SK-N-SH treated with all-trans-retinoic acid at 6 μM for 48 hours (cell line): ENCODE measurements at regions not wholly inside any gene's neighbourhood (a gene's known extent, or its start where the extent isn't known, plus 50 kb on each side); places are given as distances from the start of the nearest gene placed in this dataset.

Experiments
- ATAC-seq: fragments of 200-7000 bp; cut with Tn5 transposase; 3 replicates; pipeline ENCODE4 v1.9.1; 2020; ENCODE audit warnings: mild to moderate bottlenecking, moderate library complexity
- ARNTL ChIP-seq: fragments of 450-650 bp; formaldehyde crosslinking; IDR thresholded peaks from 2 replicates; pipeline ENCODE4 v1.5.0; 2020; ENCODE audit warnings: low read depth, mild to moderate bottlenecking, moderate library complexity, borderline replicate concordance
- CREB5 ChIP-seq: fragments of 250-450 bp; sonication (Bioruptor Pico); IDR thresholded peaks from 2 replicates; pipeline ENCODE4 v1.5.1; 2020; ENCODE audit warnings: low read depth, mild to moderate bottlenecking, moderate library complexity
- CSDC2 ChIP-seq: fragments of 250-450 bp; sonication (Bioruptor Pico); IDR thresholded peaks from 2 replicates; pipeline ENCODE4 v1.5.0; 2020; ENCODE audit warnings: mild to moderate bottlenecking, moderate library complexity
- CSRNP3 ChIP-seq: fragments of 250-450 bp; sonication (Bioruptor Pico); IDR thresholded peaks from 2 replicates; pipeline ENCODE4 v1.5.1; 2021; ENCODE audit warnings: mild to moderate bottlenecking, moderate library complexity
- GLIS3 ChIP-seq: fragments of 250-450 bp; sonication (Bioruptor Pico); IDR thresholded peaks from 2 replicates; pipeline ENCODE4 v1.5.0; 2020; ENCODE audit warnings: mild to moderate bottlenecking, moderate library complexity
- ISL1 ChIP-seq: fragments of 250-450 bp; sonication (Bioruptor Pico); IDR thresholded peaks from 2 replicates; pipeline ENCODE4 v2.1.2; 2022; ENCODE audit warnings: mild to moderate bottlenecking, moderate library complexity
- OSR1 ChIP-seq: fragments of 250-450 bp; sonication (Bioruptor Pico); IDR thresholded peaks from 2 replicates; pipeline ENCODE4 v1.8.0; 2022; ENCODE audit warnings: moderate library complexity, mild to moderate bottlenecking, inconsistent platforms
- PATZ1 ChIP-seq: fragments of 250-450 bp; sonication (Bioruptor Pico); IDR thresholded peaks from 2 replicates; pipeline ENCODE4 v1.8.0; 2020; ENCODE audit warnings: mild to moderate bottlenecking, moderate library complexity, borderline replicate concordance
- POU6F1 ChIP-seq: fragments of 250-450 bp; sonication (Bioruptor Pico); IDR thresholded peaks from 2 replicates; pipeline ENCODE4 v1.8.0; 2021; ENCODE audit warnings: low read depth, mild to moderate bottlenecking, moderate library complexity, borderline replicate concordance
- PPARA ChIP-seq: fragments of 250-450 bp; sonication (Bioruptor Pico); IDR thresholded peaks from 2 replicates; pipeline ENCODE4 v1.5.0; 2020; ENCODE audit warnings: mild to moderate bottlenecking, borderline replicate concordance
- RARB ChIP-seq: fragments of 250-450 bp; sonication (Bioruptor Pico); IDR thresholded peaks from 2 replicates; pipeline ENCODE4 v1.8.0; 2021; ENCODE audit warnings: mild to moderate bottlenecking, moderate library complexity
- SNAI2 ChIP-seq: fragments of 250-450 bp; sonication (Bioruptor Pico); IDR thresholded peaks from 2 replicates; pipeline ENCODE4 v1.5.0; 2020; ENCODE audit warnings: mild to moderate bottlenecking, moderate library complexity
- ZC3H10 ChIP-seq: fragments of 250-450 bp; sonication (Bioruptor Pico); IDR thresholded peaks from 2 replicates; pipeline ENCODE4 v1.5.1; 2021; ENCODE audit warnings: mild to moderate bottlenecking, moderate library complexity
- ZNF565 ChIP-seq: fragments of 450-650 bp; formaldehyde crosslinking; conservative IDR thresholded peaks from 2 replicates; pipeline ENCODE4 v1.5.0; 2020; ENCODE audit warnings: low read depth, mild to moderate bottlenecking, moderate library complexity
- ZNF70 ChIP-seq: fragments of 450-650 bp; formaldehyde crosslinking; IDR thresholded peaks from 2 replicates; pipeline ENCODE4 v1.5.0; 2020; ENCODE audit warnings: mild to moderate bottlenecking, moderate library complexity
- ZNF8 ChIP-seq: fragments of 450-650 bp; formaldehyde crosslinking; IDR thresholded peaks from 2 replicates; pipeline ENCODE4 v1.5.0; 2020; ENCODE audit warnings: mild to moderate bottlenecking, moderate library complexity

GRCh38 chr18:10057894-10058791 lies 144.3 kb downstream of the VAPA start:
- ATAC-seq, result peak; percentile 65
- TF ChIP-seq ISL1 (CRISPR knock-in tag) (peak; percentile 61), POU6F1 (CRISPR knock-in tag) (no peak)

GRCh38 chr18:10059610-10060468 lies 146.0 kb downstream of the VAPA start:
- no peak for ATAC-seq
- TF ChIP-seq RARB (CRISPR knock-in tag) (no peak), PATZ1 (no peak), CREB5 (CRISPR knock-in tag) (no peak), ZNF70 (no peak), POU6F1 (CRISPR knock-in tag) (no peak), CSRNP3 (CRISPR knock-in tag) (no peak), ISL1 (CRISPR knock-in tag) (no peak), ZC3H10 (no peak)

- TF ChIP-seq CSRNP3 (CRISPR knock-in tag), result no peak
- no peak for TF ChIP-seq GLIS3 (CRISPR knock-in tag)
- no peak for TF ChIP-seq PPARA (CRISPR knock-in tag)
- TF ChIP-seq RARB (CRISPR knock-in tag), result no peak
- no peak for TF ChIP-seq SNAI2 (CRISPR knock-in tag)
- TF ChIP-seq CSDC2 (CRISPR knock-in tag), result no peak
- TF ChIP-seq ZNF8 (CRISPR knock-in tag), result no peak
- no peak for TF ChIP-seq POU6F1 (CRISPR knock-in tag)
- TF ChIP-seq ZNF565 (CRISPR knock-in tag), result no peak
- no peak for TF ChIP-seq ARNTL (CRISPR knock-in tag)
- no peak for TF ChIP-seq OSR1
- ATAC-seq, result no peak
Measured at GRCh38 chr18:10060469-10060782, 146.6 kb downstream of the VAPA start.
